GM10266 (cell line): ENCODE measurements at regions not wholly inside any gene's neighbourhood (a gene's known extent, or its start where the extent isn't known, plus 50 kb on each side); places are given as distances from the start of the nearest gene placed in this dataset.

Experiments used
- DNase-seq: peaks from one replicate; pipeline ENCODE4 v3.0.0; 2012; ENCODE audit errors: extremely low spot score
- TF ChIP-seq, protein P1 (sequence below): IDR thresholded peaks from 2 replicates; pipeline ENCODE4 v1.5.1; 2012; ENCODE audit warnings: mild to moderate bottlenecking, low read depth; ENCODE audit not compliant: control insufficient read depth, insufficient read depth; ENCODE audit errors: missing control alignments

DNA sequence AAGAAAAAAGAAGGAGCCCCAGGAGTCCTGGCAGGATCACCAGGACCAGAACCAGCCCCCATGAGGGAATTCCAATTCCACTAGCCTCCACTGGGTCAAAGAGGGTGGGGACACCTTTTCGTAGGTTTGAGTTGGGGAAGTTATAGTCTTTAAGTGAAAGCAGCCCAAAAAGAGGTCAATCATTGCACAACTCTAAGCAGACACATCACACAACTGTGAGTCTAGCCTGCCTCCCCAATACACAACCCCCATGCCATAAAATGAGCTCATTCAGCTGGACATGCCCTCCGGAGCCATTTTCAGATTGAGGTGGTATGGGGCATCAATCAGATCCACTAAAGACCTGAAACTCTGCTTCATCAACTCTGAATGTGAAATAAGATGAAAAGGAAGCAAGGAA is 179.9 kb downstream of the NPHP4 start:
- DNase-seq: no peak
- TF ChIP-seq, protein P1, sequence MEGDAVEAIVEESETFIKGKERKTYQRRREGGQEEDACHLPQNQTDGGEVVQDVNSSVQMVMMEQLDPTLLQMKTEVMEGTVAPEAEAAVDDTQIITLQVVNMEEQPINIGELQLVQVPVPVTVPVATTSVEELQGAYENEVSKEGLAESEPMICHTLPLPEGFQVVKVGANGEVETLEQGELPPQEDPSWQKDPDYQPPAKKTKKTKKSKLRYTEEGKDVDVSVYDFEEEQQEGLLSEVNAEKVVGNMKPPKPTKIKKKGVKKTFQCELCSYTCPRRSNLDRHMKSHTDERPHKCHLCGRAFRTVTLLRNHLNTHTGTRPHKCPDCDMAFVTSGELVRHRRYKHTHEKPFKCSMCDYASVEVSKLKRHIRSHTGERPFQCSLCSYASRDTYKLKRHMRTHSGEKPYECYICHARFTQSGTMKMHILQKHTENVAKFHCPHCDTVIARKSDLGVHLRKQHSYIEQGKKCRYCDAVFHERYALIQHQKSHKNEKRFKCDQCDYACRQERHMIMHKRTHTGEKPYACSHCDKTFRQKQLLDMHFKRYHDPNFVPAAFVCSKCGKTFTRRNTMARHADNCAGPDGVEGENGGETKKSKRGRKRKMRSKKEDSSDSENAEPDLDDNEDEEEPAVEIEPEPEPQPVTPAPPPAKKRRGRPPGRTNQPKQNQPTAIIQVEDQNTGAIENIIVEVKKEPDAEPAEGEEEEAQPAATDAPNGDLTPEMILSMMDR: no peak

- no peak for DNase-seq
- TF ChIP-seq, protein P1: no peak
Observed at GRCh38 chr1:5811419-5811818, 180.8 kb downstream of the NPHP4 start.

DNA sequence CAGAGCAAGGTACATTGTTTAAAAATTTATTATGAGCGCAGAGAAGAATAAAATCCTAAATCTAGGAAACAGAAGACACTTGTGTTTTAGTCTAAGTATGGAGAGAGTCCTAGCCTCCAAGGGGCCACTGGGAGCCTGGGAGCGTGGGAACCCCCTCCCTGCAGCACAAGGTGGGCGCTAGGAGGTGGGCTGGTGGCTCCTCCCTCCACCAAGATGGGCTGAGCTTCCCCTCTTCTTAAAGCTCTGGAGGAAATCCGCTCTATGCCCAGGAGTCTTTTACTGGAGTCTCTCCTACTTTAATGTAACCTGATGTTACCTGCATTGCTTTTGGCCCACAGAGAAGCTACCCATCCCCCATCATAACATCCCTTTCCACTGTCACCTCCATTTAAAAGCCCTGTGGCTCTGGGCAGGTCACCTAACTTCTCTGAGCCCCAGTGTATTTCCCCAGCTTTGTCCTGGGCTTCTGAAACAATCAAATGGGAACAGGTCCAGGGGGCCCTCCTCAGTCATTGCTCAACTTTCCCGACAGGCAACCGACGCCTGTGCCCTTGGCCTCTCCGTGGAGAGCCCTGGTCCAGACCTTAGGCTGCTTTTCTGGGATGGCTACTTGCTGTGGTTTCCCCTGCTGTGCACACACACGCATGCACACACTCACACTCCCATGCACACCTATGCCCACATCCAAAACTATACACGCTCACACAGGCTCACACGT is 181.5 kb downstream of the NPHP4 start:
- TF ChIP-seq, protein P1: no peak
- no peak for DNase-seq

DNA sequence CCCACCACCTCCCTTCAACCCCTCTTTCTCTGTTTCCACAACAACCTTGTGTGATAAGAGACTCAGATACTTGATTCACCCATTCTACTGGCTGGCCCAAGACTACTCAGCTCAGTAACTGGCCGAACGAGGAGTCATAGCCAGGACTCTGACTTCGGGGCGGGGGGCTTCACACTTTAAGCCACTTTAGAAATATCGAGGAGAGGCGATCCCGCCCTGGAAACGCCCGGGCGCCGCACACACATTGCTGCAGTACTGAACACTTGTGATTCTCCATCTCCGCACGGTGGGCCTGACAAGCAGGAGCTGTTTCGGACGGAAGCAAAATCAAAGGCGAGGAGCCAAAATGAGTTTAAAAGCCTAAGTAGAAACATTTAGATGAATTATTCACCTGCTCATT is 182.1 kb downstream of the NPHP4 start:
- DNase-seq: no peak
- TF ChIP-seq, protein P1: no peak

DNA sequence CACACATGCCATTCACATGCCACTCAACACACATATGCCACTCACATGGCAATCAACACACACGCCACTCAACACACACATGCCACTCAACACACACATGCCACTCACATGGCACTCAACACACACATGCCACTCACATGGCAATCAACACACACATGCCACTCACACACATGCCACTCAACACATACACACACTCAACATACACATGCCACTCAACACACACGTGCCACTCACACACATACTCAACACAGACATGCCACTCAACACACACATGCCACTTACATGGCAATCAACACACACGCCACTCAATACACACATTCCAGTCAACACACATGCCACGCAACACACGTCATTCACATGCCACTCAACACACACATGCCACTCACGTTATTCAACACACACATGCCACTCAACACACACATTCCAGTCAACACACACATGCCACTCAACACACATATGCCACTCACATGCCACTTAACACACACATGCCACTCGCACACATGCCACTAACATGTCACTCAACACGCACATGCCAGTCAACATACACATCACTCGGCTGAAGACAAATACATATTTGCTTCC is 182.9 kb downstream of the NPHP4 start:
- TF ChIP-seq, protein P1: no peak
- no peak for DNase-seq

GRCh38 chr1:5803851-5804250 is 188.4 kb downstream of the NPHP4 start:
- TF ChIP-seq, protein P1: no peak
- no peak for DNase-seq

GRCh38 chr1:5802606-5803005 is 189.6 kb downstream of the NPHP4 start:
- DNase-seq: no peak
- TF ChIP-seq, protein P1: no peak
